OCI-LY3 (cell line): ENCODE measurements at regions not wholly inside any gene's neighbourhood (a gene's known extent, or its start where the extent isn't known, plus 50 kb on each side); places are given as distances from the start of the nearest gene placed in this dataset.

Experiments used
- CTCF ChIP-seq: fragments of 200-600, 300-600 bp; sonication (generic); IDR thresholded peaks from 2 replicates; pipeline ENCODE4 v1.5.1; 2014; ENCODE audit warnings: antibody characterized with exemption, low read length, low read depth
- EZH2phosphoT487 ChIP-seq: fragments of 200-600 bp; shearing (Covaris generic); IDR thresholded peaks from 2 replicates; pipeline ENCODE4 v1.6.1; 2018; ENCODE audit warnings: antibody characterized with exemption, mixed run types, low read depth

GRCh38 chr7:21193895-21194294 lies 234.0 kb upstream of the SP4 start:
- no peak for TF ChIP-seq EZH2phosphoT487
- no peak for TF ChIP-seq CTCF
